ENCODE measurements at regions not wholly inside any gene's neighbourhood (a gene's known extent, or its start where the extent isn't known, plus 50 kb on each side); places are given as distances from the start of the nearest gene placed in this dataset.
"Not testable (repeated sequence)": the region's sequence is repeated elsewhere in the genome, so short reads cannot be mapped to it uniquely, and the experiment has no call there.

DNA sequence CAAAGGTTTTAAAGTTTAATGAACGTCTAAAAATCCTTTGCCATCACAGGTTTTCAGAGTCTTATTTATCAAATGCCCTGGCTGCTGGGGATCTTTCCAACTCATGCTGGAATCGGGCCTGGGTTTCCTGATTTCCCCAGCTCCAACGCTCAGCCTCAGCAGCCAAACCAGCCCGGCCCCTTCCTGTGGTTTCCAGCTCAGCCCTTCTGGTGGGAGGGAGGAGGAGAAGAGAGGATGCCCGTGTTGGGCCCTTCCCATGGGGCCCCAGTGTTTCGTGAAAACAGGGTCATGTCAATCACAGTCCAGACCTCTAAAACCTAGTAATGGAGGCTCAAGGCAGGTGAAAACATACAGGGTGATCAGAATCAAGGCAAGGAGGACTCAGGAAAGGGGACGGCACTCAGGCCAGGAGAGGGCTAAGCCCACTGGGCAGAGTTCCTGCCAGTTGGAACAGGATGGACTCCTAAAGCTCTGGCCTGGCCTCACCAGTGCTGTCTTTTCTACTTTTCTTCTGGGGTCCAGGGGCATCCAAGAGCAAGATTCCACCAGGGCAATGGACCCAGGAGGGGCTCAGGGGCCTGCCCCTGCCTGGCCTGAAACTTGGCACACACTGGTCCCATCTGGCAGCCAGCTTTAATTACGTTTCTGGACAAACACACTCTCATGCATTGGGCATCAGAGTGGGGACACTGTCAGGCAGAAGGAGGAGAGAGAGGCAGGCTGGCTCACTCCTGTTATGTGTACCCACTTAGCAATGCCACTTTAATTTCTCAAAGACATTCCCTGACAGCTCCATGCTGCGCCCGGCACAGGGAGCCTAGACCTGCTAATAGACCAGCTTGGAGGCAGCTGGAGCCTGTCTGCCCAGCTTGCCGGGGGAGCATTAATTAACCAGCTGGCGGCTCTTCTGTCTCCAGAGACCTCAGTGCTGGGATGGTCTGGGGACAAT is 194.6 kb downstream of the FAM43A start:
- DNase-seq (ENCODE audit: low read depth): peak; percentile 60

DNA sequence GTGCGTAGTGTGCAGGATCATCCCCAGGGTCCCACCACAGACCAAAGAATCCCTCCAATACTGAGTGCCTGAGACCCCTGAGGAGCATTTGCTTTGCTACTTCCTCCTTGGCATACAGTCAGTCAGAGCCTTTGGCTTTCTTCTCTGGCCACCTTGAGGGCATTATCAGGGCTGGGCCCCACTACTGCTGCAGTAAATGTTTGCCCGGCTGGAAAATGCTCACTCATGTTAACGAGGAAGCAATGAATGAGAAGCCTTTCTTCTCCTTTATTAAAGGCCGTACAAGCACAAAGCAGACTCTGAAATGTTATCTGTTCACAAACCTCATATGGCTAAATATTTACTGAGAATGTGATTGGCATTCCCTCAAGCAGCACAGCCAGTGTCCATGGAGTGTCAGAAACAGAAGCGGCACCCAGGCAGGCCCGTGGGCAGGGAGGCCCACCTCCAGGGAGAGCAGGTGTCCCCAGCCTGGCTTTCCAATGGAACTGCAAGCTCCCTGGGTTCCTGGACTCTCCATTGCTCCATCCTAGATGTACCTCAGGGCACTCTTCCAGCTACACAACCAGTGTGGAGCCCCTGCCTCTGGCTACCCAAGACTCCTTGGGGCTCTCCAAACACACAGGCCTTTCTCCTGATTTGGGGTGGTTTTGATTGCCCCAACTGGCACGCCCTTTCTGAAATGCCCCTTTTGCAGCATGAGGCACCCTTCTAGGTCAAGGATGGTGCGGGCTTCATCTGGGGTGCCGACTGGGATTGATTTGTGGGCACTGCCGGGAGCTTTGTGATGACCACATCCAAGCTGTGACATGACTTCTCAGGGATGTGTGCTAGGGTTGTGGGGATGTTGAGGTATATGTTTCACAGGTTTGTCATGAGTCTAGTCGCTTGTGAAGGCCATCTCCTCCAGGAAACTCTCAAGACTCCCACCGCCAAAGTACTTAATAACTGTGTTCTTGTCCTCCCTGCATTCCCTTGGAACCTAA is 195.6 kb downstream of the FAM43A start:
- no peak for DNase-seq (ENCODE audit: low read depth)

DNA sequence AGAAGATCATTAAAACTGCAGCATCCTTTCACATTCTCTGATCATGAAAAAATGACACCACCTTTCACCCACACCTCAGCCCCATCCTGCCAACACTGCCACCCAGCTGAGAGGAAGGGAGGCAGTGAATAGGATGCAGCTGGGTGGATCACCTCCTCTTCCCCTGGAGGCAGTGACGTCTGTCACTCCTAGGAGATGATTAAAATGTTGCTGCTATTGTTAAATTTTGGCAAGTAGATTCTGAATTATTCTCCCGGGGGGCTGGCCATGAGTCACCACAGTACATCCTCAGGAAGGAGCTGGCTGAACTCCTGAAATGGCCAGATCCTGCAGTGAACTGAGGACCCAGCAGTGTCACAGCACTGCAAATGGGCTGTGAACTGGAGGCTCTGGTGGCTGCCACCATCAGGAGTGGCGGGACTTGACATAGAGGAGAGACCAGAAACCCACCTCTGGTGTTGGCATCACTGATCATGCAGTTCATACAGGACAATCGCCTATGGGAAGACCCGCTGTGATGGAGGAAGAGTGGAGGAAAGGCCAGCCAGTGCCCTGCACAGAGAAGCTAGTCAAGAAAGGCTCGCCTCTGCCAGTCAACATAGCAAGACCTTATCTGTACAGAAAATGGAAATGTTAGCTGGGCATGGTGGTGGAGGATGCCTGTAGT is 199.1 kb downstream of the FAM43A start:
- DNase-seq (ENCODE audit: low read depth): no peak

GRCh38 chr3:194885766-194886165 is 200.1 kb downstream of the FAM43A start:
- no peak for DNase-seq (ENCODE audit: low read depth)

GRCh38 chr3:194886836-194887235 is 201.2 kb downstream of the FAM43A start:
- DNase-seq (ENCODE audit: low read depth): no peak

GRCh38 chr3:194888062-194888461 is 202.4 kb downstream of the FAM43A start:
- not testable (repeated sequence) for DNase-seq (ENCODE audit: low read depth)

GRCh38 chr3:194888916-194889315 is 203.2 kb downstream of the FAM43A start:
- no peak for DNase-seq (ENCODE audit: low read depth)

- no peak for DNase-seq (ENCODE audit: low read depth)
Observed at GRCh38 chr3:194890091-194890490, 204.4 kb downstream of the FAM43A start.

- no peak for DNase-seq (ENCODE audit: low read depth)
Observed at GRCh38 chr3:194893121-194893987, 207.7 kb downstream of the FAM43A start.

GRCh38 chr3:194894538-194894937 is 208.9 kb downstream of the FAM43A start:
- DNase-seq (ENCODE audit: low read depth): no peak

DNA sequence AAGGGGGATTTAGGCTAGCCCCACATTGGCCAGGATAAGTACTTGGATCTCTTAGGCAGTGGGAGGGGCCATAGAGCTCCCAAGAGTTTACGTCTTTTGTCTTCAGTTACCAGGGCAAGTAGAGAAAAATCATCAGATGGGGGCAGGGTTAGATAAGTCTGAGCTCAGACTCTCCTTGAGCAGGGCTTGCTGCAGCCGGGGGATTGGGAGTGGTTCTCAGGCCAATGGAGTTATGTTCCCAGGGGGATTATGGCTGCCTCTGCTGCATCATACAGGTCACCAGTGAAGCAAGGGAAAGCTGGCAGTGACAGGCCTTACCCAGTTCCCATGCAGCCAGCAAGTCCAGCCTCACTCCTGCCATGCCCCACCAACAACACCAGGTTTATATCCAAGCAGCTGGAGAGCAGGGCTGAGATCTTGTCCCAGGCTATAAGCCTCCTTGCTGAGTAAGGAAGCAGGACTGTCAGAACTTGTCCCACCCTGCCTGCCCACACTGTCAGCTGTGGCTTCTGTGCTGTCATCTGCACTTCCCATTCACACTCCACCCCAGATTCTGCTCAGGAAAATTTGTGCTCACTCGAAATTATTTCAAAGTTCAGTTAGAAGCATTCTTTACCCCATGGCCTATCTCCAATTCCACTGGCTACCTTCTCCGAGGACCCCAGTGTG is 215.3 kb downstream of the FAM43A start:
- DNase-seq (ENCODE audit: low read depth): no peak

- DNase-seq (ENCODE audit: low read depth): not testable (repeated sequence)
Observed at GRCh38 chr3:194903447-194903846, 217.8 kb downstream of the FAM43A start.

- DNase-seq (ENCODE audit: low read depth): not testable (repeated sequence)
Observed at GRCh38 chr3:194904999-194905398, 219.3 kb downstream of the FAM43A start.

DNA sequence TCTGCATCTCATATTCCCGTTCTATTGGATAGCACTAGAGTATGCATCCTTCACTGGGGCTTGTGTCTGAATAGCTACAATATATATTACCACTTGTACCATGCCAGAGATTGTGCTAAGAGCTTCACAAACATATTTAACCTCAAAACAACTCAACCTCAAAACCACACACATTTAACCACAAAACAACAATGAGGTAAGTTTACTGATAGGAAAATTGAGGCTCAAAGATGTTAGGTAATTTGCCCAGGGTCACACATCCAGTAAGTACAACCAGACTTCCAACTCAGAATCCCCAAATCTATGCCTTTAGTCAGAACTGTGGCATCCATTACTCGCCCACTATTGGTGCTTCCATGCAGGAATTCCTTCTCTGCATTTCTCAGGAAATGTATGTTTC is 220.0 kb downstream of the FAM43A start:
- peak; percentile 59 for DNase-seq (ENCODE audit: low read depth)

DNA sequence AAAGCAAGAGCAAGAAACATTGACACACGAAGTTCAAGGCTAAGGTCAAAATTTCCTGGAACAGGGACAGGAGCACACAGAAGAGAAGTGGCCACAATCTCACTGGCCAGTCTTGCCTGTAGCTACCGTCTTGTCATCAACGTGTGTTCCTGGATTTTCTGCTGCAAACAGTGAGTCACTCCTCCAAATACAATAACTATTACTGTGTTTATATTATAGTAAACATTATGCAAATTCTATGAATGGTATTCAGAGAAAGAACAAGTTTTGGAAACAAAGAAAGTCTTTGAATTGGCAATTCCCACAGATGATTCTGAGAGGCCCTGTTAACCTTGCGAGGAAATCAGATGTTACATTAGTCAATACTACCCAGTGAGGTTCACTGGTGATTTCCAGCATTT is 220.5 kb downstream of the FAM43A start:
- DNase-seq (ENCODE audit: low read depth): no peak

DNA sequence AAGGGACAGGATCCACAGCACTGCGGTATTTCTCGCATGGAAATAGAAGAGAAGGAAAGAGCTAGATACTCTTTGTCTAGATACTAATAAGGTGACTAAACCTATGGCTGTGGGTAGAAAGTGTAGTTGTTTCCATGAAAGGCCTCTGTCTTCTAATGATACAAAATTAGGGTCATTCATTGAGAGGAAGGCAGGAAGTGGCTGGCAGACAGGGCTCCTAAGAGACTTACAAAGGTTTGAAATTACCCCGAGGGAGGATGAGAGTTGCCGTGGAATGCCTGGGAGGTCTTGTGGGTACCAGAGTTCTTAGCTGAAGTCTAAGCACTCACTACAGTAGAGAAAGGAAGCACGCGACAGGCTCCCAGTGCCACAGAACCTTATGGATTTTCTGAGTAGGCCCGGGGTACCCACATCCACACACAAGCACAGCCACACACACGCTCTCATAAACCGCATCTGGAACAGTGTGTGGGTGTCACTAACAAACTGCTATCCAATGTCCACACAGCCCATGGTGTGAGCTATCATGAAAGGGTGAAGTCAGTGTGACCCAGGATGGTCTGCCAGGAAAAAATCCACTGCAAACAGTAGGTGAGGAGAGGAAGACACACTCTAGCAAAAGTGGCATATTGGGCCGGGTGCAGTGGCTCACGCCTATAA is 221.4 kb downstream of the FAM43A start:
- peak; percentile 42 for DNase-seq (ENCODE audit: low read depth)

GRCh38 chr3:194907811-194908210 is 222.1 kb downstream of the FAM43A start:
- DNase-seq (ENCODE audit: low read depth): no peak

GRCh38 chr3:194908496-194908895 is 222.8 kb downstream of the FAM43A start:
- no peak for DNase-seq (ENCODE audit: low read depth)

- no peak for DNase-seq (ENCODE audit: low read depth)
Observed at GRCh38 chr3:194908972-194909371, 223.3 kb downstream of the FAM43A start.

Data from Daoy (cell line).